AG09309 (cell line): ENCODE measurements at regions not wholly inside any gene's neighbourhood (a gene's known extent, or its start where the extent isn't known, plus 50 kb on each side); places are given as distances from the start of the nearest gene placed in this dataset.

ENCODE experiments used
- DNase-seq: peaks from one replicate; pipeline ENCODE4 v3.0.0-alpha.2; 2010; ENCODE audit warnings: low read depth
- H3K4me3 ChIP-seq: 2 replicates; pipeline ENCODE4 v1.5.1; 2011; ENCODE audit warnings: mild to moderate bottlenecking, low read depth, low read length, moderate library complexity; ENCODE audit not compliant: control insufficient read depth
- TF ChIP-seq, protein P1 (sequence below): IDR thresholded peaks from 2 replicates; pipeline ENCODE4 v1.5.1; 2011; ENCODE audit warnings: mild to moderate bottlenecking, low read depth, low read length, inconsistent platforms; ENCODE audit not compliant: insufficient read depth, control insufficient read depth; ENCODE audit errors: missing control alignments

DNA sequence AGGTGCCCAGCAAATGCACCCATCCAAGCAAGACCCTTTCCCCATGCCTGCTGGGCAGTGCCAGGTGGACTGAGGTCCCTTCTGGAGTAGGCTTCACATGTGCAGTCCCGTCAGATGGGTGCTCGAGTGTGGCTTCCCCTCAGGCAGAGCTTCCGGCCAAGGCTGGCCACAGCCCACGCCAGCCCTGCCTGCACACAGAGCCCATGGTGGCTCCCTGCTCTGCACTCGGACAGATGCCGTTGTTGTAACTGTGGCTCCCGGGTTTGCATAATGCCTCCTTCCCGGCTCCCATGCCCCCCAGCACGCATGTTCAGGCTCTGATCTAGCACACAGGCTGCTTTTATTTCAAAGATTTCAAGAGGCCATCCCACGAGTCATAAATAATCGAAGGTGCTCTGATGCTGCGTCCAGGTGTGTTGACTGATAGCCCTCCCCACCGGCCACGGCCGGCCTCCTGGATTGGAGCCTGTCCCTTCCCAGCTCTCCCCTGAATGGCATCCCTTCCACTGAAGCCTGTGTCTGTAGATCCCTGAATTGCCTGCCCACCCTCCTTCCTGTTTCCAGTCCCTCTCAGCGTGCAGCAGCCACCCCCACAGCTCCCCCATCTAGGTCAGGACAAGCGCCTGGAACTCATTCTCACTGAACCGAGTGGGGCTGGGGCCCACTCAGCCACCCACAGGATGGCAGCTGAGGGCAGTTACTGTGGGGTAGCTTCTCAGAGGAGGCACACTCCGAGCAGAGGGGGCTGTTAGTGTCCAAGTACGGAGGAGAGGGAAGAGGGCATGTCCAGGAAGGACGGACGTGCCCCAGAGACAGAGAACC is 100.0 kb upstream of the LINGO1 start:
- no peak for DNase-seq
- no peak overlapping the region for H3K4me3 ChIP-seq
- TF ChIP-seq, protein P1, sequence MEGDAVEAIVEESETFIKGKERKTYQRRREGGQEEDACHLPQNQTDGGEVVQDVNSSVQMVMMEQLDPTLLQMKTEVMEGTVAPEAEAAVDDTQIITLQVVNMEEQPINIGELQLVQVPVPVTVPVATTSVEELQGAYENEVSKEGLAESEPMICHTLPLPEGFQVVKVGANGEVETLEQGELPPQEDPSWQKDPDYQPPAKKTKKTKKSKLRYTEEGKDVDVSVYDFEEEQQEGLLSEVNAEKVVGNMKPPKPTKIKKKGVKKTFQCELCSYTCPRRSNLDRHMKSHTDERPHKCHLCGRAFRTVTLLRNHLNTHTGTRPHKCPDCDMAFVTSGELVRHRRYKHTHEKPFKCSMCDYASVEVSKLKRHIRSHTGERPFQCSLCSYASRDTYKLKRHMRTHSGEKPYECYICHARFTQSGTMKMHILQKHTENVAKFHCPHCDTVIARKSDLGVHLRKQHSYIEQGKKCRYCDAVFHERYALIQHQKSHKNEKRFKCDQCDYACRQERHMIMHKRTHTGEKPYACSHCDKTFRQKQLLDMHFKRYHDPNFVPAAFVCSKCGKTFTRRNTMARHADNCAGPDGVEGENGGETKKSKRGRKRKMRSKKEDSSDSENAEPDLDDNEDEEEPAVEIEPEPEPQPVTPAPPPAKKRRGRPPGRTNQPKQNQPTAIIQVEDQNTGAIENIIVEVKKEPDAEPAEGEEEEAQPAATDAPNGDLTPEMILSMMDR: no peak

GRCh38 chr15:77731945-77732344 is 99.2 kb upstream of the LINGO1 start:
- H3K4me3 ChIP-seq: no peak overlapping the region
- TF ChIP-seq, protein P1: no peak
- no peak for DNase-seq

- no peak for DNase-seq
- TF ChIP-seq, protein P1: no peak
- no peak overlapping the region for H3K4me3 ChIP-seq
These were observed 98.4 kb upstream of the LINGO1 start for GRCh38 chr15:77731067-77731466.

- DNase-seq: no peak
- H3K4me3 ChIP-seq: no peak overlapping the region
- TF ChIP-seq, protein P1: no peak
These were observed 95.1 kb upstream of the LINGO1 start for GRCh38 chr15:77727635-77728304.

DNA sequence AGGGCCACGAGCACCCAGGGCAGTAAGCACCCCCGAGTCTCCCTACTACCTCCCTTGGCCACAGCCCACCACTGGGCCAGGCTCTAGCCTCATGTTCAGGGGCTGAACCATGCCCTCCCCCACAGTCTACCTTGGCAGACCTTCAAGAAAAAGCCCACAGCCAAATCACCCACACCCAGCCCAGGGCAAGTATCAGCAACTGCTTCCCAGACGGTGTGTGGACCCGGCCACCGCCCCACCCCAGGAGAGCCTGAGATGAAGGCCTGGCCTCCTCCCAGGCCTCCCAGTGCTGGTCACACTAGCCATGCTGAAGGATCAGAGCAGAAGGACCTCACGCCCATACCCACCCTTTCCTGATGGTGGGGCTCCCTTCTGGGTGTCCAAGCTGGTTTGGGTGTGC is 92.0 kb upstream of the LINGO1 start:
- TF ChIP-seq, protein P1: no peak
- no peak overlapping the region for H3K4me3 ChIP-seq
- no peak for DNase-seq

DNA sequence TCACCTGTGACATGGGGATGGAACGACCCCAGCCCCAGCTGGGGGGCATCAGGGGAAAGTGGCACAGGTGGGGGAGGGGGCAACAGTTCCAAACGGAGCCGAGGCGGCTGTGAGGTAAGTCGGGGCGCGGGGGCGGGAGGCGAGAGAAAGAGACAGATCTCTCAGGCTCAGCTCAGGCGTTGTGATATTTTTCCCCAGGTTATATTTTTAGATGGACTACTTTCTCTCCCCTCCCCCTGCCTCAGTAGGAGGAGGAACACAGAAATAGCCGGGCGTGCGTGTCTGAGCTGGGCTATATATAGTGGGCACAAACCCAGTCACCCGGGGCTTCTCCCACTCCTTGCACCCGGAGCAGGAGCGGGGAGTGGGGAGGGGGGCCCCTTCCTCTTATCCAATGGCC is 91.0 kb upstream of the LINGO1 start:
- no peak for DNase-seq
- TF ChIP-seq, protein P1: no peak
- H3K4me3 ChIP-seq: no peak overlapping the region
